ENCODE measurements at regions not wholly inside any gene's neighbourhood (a gene's known extent, or its start where the extent isn't known, plus 50 kb on each side); places are given as distances from the start of the nearest gene placed in this dataset.

- no peak overlapping the region for H3K4me3 ChIP-seq (ENCODE audit: low read depth, low read length)
- no peak for TF ChIP-seq CTCF (IDR thresholded peaks at IDR 0.05; ENCODE audit: low read depth, low read length, missing control alignments)
- DNase-seq (ENCODE audit: low read depth) = no peak
Observed at GRCh38 chr15:39364721-39365120, 216.2 kb upstream of the THBS1 start.

- H3K4me3 ChIP-seq (ENCODE audit: low read depth, low read length) = no peak overlapping the region
- TF ChIP-seq CTCF (IDR thresholded peaks at IDR 0.05; ENCODE audit: low read depth, low read length, missing control alignments) = no peak
- no peak for DNase-seq (ENCODE audit: low read depth)
Observed at GRCh38 chr15:39365161-39365560, 215.7 kb upstream of the THBS1 start.

- no peak for TF ChIP-seq CTCF (IDR thresholded peaks at IDR 0.05; ENCODE audit: low read depth, low read length, missing control alignments)
- DNase-seq (ENCODE audit: low read depth) = no peak
- no peak overlapping the region for H3K4me3 ChIP-seq (ENCODE audit: low read depth, low read length)
Observed at GRCh38 chr15:39365873-39366272, 215.0 kb upstream of the THBS1 start.

- H3K4me3 ChIP-seq (ENCODE audit: low read depth, low read length) = no peak overlapping the region
- no peak for DNase-seq (ENCODE audit: low read depth)
- TF ChIP-seq CTCF (IDR thresholded peaks at IDR 0.05; ENCODE audit: low read depth, low read length, missing control alignments) = no peak
Observed at GRCh38 chr15:39367596-39367995, 213.3 kb upstream of the THBS1 start.

GRCh38 chr15:39369768-39370167, 211.1 kb upstream of the THBS1 start:
- no peak for TF ChIP-seq CTCF (IDR thresholded peaks at IDR 0.05; ENCODE audit: low read depth, low read length, missing control alignments)
- no peak overlapping the region for H3K4me3 ChIP-seq (ENCODE audit: low read depth, low read length)
- no peak for DNase-seq (ENCODE audit: low read depth)

- no peak for DNase-seq (ENCODE audit: low read depth)
Observed at GRCh38 chr15:39376371-39376909, 204.4 kb upstream of the THBS1 start.

More at GRCh38 chr15:39376371-39376909, 204.4 kb upstream of the THBS1 start:
- no peak overlapping the region for H3K4me3 ChIP-seq (ENCODE audit: low read depth, low read length)
- no peak for TF ChIP-seq CTCF (IDR thresholded peaks at IDR 0.05; ENCODE audit: low read depth, low read length, missing control alignments)
